ENCODE measurements at regions not wholly inside any gene's neighbourhood (a gene's known extent, or its start where the extent isn't known, plus 50 kb on each side); places are given as distances from the start of the nearest gene placed in this dataset.

- no peaks in the 10 kb centered on the region; the same call in 1 of the 2 replicates for H3K23me2 ChIP-seq (ENCODE audit: low read depth, low read length)
- 78% methylated on average over 3 of the region's 3 CpGs; no CpG with 5 or more reads in 1 of the 2 experiments for WGBS, 2 experiments (ENCODE audit: extremely low coverage in 1 of 2, insufficient coverage in 1 of 2, insufficient read length in 1 of 2, insufficient replicate concordance in 2 of 2, low coverage in 1 of 2, low lambda C conversion rate in 2 of 2, missing lambda C conversion rate in 1 of 2)
- no peak overlapping the region for H3K9ac ChIP-seq (replicated peaks in 1 of 4; ENCODE audit: extremely low read depth in 1 of 4, low read depth in 3 of 4, low read length in 3 of 4)
- no peak overlapping the region for H2AFZ ChIP-seq (ENCODE audit: low read length)
- no peak overlapping the region for H3K4me2 ChIP-seq (ENCODE audit: insufficient read depth in 1 of 2, low read depth in 2 of 2, low read length in 2 of 2)
- no peaks in the 10 kb centered on the region for H3K4me1 ChIP-seq (replicated peaks in 1 of 4; ENCODE audit: control insufficient read depth in 3 of 4, insufficient read depth in 4 of 4, low read length in 3 of 4)
- H3K79me1 ChIP-seq (ENCODE audit: low read depth, low read length): no peaks in the 10 kb centered on the region
- H4K5ac ChIP-seq (ENCODE audit: insufficient read length, low read depth, low read length): no peak overlapping the region
- H3K23ac ChIP-seq (ENCODE audit: insufficient read length): no peak overlapping the region
- no peaks in the 10 kb centered on the region for H3K36me3 ChIP-seq (ENCODE audit: control insufficient read depth in 2 of 4, insufficient read depth in 4 of 4, low read length in 3 of 4)
- H3K14ac ChIP-seq (ENCODE audit: insufficient read length): no peak overlapping the region
- no peak for FAIRE-seq
- H2BK20ac ChIP-seq (ENCODE audit: low read length): no peak overlapping the region
- no peak overlapping the region for H3K56ac ChIP-seq (replicated peaks; ENCODE audit: insufficient read length, low read depth, low read length)
- no peak overlapping the region for H4K91ac ChIP-seq (replicated peaks; ENCODE audit: insufficient read length, low read length)
- no peaks in the 10 kb centered on the region for H3K79me2 ChIP-seq (ENCODE audit: control insufficient read depth in 1 of 2, insufficient read depth in 2 of 2, low read length in 2 of 2)
- no peaks in the 10 kb centered on the region for H3K9me3 ChIP-seq (ENCODE audit: insufficient read depth in 2 of 2, low read depth in 1 of 2, low read length in 1 of 2)
- CTCF ChIA-PET (ENCODE audit: partially characterized antibody): interaction anchor here (1.0 to 1.3 kb wide), 2 partner anchors 15 to 38 kb away, joined by 3 to 4 read pairs; no protein-coding TSS in a partner anchor
- H2AK5ac ChIP-seq (ENCODE audit: low read depth, low read length): no peak overlapping the region
- H3K27me3 ChIP-seq (replicated peaks in 1 of 4; ENCODE audit: control insufficient read depth in 3 of 4, extremely low read depth in 1 of 4, insufficient read depth in 3 of 4, low read length in 3 of 4): peaks cover 0 to 2% (median under 1%) of the 10 kb centered on the region in 4 experiments; a peak in 3 of 7 replicates
- H3K4ac ChIP-seq (replicated peaks; ENCODE audit: insufficient read length, low read depth, low read length): no peak overlapping the region
- no peak overlapping the region for H2BK15ac ChIP-seq (ENCODE audit: low read length)
- no peak for DNase-seq (ENCODE audit: low read depth in 1 of 2, low spot score in 2 of 2)
- POLR2A ChIA-PET (ENCODE audit: partially characterized antibody): no interaction called here
- no peak overlapping the region for H2BK120ac ChIP-seq (replicated peaks; ENCODE audit: low read depth, low read length)
- no peak overlapping the region for H2BK5ac ChIP-seq (ENCODE audit: low read depth, low read length)
- H4K8ac ChIP-seq (ENCODE audit: extremely low read depth, insufficient read depth, low read length): no peak overlapping the region
- H4K20me1 ChIP-seq (replicated peaks in 1 of 2; ENCODE audit: control insufficient read depth in 1 of 2, insufficient read depth in 2 of 2, low read length in 2 of 2): no peaks in the 10 kb centered on the region
- no peak overlapping the region for H3K4me3 ChIP-seq (ENCODE audit: extremely low read depth in 1 of 4, insufficient read depth in 2 of 4, low read depth in 3 of 4, low read length in 4 of 4)
- H3K18ac ChIP-seq (ENCODE audit: extremely low read depth, low read length): no peak overlapping the region
- H3K27ac ChIP-seq (ENCODE audit: low read depth, low read length): no peak overlapping the region
- no peak overlapping the region for H2BK12ac ChIP-seq (ENCODE audit: low read depth, low read length)
- TF ChIP-seq TAF7 (optimal IDR thresholded peaks at IDR 0.05; ENCODE audit: borderline replicate concordance, low read depth, low read length) (no peak), KDM1A (IDR thresholded peaks at IDR 0.05; ENCODE audit: borderline replicate concordance, low read length) (no peak), ZNF274 (IDR thresholded peaks at IDR 0.05; ENCODE audit: borderline replicate concordance, extremely low read depth, low read length) (no peak), JUND (IDR thresholded peaks at IDR 0.05; ENCODE audit: low read length) (no peak), MAFK (IDR thresholded peaks at IDR 0.05; ENCODE audit: low read depth, low read length) (no peak), POLR2A (IDR thresholded peaks at IDR 0.05; ENCODE audit: control extremely low read depth in 1 of 2, low read depth in 2 of 2, low read length in 2 of 2) (no peak)
- TF ChIP-seq, protein P1, sequence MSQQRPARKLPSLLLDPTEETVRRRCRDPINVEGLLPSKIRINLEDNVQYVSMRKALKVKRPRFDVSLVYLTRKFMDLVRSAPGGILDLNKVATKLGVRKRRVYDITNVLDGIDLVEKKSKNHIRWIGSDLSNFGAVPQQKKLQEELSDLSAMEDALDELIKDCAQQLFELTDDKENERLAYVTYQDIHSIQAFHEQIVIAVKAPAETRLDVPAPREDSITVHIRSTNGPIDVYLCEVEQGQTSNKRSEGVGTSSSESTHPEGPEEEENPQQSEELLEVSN (IDR thresholded peaks at IDR 0.05): no peak
Observed at GRCh38 chr18:34970106-34970505, 71.1 kb upstream of the MAPRE2 start.

Data from H1 (cell line).